ENCODE measurements at regions not wholly inside any gene's neighbourhood (a gene's known extent, or its start where the extent isn't known, plus 50 kb on each side); places are given as distances from the start of the nearest gene placed in this dataset.

DNA sequence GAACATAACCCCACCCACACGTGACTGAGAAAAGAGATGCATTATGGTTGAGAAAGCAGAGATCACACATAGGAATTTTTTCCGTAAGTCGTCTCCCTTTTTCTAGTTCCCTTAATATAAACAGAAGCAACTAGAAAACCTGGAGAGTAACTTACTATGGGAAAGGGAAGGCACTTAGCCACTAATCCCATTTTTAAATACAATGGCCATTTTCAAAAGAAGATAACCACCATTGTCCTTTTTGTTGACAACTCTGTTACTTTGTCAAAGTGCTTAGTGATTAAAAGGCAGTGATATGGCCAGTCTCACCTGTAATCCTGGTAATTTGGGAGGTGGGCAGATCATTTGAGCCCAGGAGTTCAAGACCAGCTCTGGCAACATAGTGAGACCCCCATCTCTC is 184.4 kb upstream of the UMPS start:
- TF ChIP-seq, protein P1, sequence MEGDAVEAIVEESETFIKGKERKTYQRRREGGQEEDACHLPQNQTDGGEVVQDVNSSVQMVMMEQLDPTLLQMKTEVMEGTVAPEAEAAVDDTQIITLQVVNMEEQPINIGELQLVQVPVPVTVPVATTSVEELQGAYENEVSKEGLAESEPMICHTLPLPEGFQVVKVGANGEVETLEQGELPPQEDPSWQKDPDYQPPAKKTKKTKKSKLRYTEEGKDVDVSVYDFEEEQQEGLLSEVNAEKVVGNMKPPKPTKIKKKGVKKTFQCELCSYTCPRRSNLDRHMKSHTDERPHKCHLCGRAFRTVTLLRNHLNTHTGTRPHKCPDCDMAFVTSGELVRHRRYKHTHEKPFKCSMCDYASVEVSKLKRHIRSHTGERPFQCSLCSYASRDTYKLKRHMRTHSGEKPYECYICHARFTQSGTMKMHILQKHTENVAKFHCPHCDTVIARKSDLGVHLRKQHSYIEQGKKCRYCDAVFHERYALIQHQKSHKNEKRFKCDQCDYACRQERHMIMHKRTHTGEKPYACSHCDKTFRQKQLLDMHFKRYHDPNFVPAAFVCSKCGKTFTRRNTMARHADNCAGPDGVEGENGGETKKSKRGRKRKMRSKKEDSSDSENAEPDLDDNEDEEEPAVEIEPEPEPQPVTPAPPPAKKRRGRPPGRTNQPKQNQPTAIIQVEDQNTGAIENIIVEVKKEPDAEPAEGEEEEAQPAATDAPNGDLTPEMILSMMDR (IDR thresholded peaks at IDR 0.05; ENCODE audit: borderline replicate concordance, control extremely low read depth, extremely low read depth, insufficient read depth, missing control alignments), result no peak
- no peak for DNase-seq (ENCODE audit: low spot score)
- in situ Hi-C loops (cut with MboI; ENCODE audit: low sequenced_read_pairs, unreplicated experiment), result no loop called here

DNA sequence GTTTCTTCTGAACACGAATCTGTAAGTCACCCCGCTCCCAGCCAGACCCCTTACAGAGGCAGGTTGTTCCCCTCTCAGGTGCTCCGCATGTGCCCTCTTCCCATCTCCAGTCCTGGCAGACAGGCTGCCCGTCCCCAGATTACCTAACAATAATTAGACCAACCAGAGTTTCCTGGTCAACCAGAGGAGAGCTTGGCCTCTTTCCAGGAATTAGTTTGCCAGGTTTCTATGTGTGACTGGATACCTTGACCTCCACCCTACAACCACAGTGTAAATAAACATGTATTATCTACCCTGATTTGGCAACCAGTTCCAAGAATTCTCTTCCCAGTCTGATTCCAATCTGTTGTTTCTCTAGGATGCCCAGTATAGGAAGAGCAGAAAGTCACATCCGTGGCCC is 178.0 kb upstream of the UMPS start:
- TF ChIP-seq, protein P1 (IDR thresholded peaks at IDR 0.05; ENCODE audit: borderline replicate concordance, control extremely low read depth, extremely low read depth, insufficient read depth, missing control alignments), result no peak
- no peak for DNase-seq (ENCODE audit: low spot score)
- in situ Hi-C loops (cut with MboI; ENCODE audit: low sequenced_read_pairs, unreplicated experiment), result no loop called here

DNA sequence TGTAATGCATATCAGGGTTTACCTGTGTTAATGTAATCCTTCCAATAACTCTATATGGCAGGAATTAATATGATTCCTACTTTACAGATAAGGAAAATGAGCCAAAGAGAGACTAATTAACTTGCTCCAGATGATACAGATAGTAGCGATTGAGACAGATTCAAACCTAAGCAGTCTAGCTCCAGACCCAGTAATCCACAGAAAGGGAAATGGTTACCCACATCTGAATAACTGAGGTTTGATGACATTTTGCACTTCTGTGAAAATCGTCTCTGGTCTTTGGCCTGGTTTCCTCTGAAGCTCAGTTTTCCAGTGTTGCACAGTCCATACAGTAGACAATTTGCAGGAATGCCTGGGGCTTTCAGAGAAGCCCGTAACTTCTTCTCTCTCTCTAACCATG is 177.1 kb upstream of the UMPS start:
- TF ChIP-seq, protein P1 (IDR thresholded peaks at IDR 0.05; ENCODE audit: borderline replicate concordance, control extremely low read depth, extremely low read depth, insufficient read depth, missing control alignments), result no peak
- in situ Hi-C loops (cut with MboI; ENCODE audit: low sequenced_read_pairs, unreplicated experiment), result no loop called here

DNA sequence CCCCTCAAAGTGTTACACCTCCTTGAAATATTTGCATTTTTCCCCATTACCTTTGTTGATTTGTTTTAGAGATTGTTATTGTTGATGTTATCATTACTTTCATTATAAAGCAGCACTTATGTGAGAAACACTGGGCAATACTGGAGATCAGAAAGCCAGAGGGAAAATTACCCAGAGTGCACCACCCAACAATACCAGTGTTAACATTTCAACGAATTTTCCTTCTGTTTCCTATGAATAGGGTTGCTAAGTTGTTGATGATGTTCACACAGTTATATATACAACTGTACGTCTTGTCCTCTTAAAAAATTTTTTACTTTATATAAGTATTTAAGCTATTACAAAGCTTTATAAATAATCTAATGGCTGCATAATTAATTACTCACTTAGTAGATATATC is 173.6 kb upstream of the UMPS start:
- in situ Hi-C loops (cut with MboI; ENCODE audit: low sequenced_read_pairs, unreplicated experiment), result no loop called here
- TF ChIP-seq, protein P1 (IDR thresholded peaks at IDR 0.05; ENCODE audit: borderline replicate concordance, control extremely low read depth, extremely low read depth, insufficient read depth, missing control alignments), result no peak
- DNase-seq (ENCODE audit: low spot score), result no peak

More for the DNA sequence above, 177.1 kb upstream of the UMPS start:
- DNase-seq (ENCODE audit: low spot score), result no peak

DNA sequence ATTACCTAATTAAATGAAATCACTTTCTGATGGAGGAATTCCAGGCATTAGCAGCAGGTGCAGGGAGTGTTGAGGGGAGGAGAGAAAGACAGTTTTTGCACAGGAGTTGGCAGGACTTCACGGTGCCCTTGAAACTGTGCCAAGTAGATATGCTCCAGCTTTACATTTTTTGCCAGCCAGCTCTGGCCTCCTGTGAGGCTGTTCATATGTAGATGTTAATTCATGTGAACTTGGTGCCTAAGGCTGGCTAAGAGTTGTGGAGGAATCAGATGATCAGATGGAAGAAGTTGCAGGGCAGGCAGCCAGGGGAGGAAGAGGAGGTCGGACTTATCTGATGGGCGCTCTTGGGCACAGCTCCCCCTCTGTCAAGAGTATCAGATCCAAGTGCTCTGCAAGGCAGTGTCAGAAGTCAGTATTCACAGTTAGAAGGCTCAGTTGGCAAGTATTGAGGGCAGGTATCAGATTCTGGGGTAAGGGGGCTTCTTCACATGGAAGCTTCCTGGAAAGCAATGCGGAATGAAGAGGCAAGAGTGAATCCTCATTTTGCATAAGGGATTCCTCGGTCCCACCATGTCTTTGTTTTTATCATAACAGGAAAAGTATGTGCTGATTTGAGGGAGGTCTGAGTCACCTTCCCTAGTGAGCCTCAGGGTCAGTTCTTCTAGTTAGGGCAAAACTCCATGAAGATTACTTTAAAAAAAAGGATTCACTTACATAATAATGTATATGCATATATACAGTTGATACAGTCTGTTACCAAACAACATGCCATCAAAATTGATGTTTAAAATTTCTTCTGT is 172.6 kb upstream of the UMPS start:
- TF ChIP-seq, protein P1 (IDR thresholded peaks at IDR 0.05; ENCODE audit: borderline replicate concordance, control extremely low read depth, extremely low read depth, insufficient read depth, missing control alignments), result no peak
- no peak for DNase-seq (ENCODE audit: low spot score)
- in situ Hi-C loops (cut with MboI; ENCODE audit: low sequenced_read_pairs, unreplicated experiment), result no loop called here

DNA sequence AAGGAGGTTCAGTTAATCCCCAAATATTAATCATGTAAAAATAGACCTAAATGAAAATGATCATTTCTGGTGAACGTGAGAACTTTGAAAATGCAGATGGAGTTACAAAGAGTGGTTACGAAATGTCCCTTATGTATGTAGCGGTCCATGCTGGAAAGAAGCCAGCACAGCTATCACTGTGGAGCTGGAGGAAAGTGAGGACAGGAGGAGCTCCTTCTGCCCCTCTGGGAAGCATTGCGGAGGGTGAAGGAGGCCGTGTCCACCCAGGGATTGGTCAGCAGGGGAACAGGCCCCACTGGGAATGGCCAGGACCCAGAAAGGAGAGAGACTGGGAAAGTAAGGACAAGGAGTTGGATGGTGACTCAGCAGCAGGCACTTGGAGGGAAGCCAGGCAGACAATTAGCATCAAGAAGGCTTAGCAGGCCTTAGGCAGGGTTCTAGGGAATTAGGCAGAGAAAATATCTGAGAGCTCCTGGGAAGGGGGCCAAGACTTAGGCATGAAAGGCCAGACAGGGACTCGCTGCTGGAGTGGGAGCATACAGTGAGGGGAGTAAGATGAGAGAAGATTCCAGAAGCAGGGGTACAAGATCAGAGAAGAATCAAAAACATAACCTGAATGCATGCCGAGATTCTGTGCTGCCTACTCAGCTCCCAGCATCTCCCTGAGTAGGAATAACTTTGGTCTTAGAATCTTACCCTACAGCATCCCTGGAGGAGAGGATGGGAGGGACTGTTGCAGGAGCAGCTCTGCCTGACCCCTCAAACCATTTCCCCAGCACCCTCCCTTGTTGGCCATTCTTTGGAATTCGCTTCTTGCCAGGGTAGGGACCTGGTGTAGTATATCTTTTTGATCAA is 171.0 kb upstream of the UMPS start:
- no peak for DNase-seq (ENCODE audit: low spot score)
- TF ChIP-seq, protein P1 (IDR thresholded peaks at IDR 0.05; ENCODE audit: borderline replicate concordance, control extremely low read depth, extremely low read depth, insufficient read depth, missing control alignments), result no peak
- in situ Hi-C loops (cut with MboI; ENCODE audit: low sequenced_read_pairs, unreplicated experiment), result no loop called here

Data from GM13976 (cell line).